Loucy (cell line): ENCODE measurements at regions not wholly inside any gene's neighbourhood (a gene's known extent, or its start where the extent isn't known, plus 50 kb on each side); places are given as distances from the start of the nearest gene placed in this dataset.

ENCODE experiments used
- H2AFZ ChIP-seq: fragments of 200-600 bp; sonication (generic); 2 replicates; pipeline ENCODE4 v1.6.0; 2016; ENCODE audit warnings: antibody characterized with exemption, mild to moderate bottlenecking, low read length, moderate library complexity
- H3F3A ChIP-seq: fragments of 200-600 bp; 2 replicates; pipeline ENCODE4 v1.6.0; 2016; ENCODE audit warnings: antibody characterized with exemption, low read depth, mild to moderate bottlenecking
- H3K27me3 ChIP-seq: fragments of 200-600 bp; sonication (generic); 2 replicates; pipeline ENCODE4 v1.6.1; 2014; ENCODE audit warnings: low read length, mild to moderate bottlenecking; ENCODE audit not compliant: insufficient read depth, poor library complexity, severe bottlenecking
- H3K36me3 ChIP-seq: fragments of 200-600 bp; sonication (generic); 2 replicates; pipeline ENCODE4 v1.6.1; 2016; ENCODE audit warnings: low read length; ENCODE audit not compliant: insufficient read depth
- H3K4me1 ChIP-seq: fragments of 200-600 bp; sonication (generic); 2 replicates; pipeline ENCODE4 v1.5.1; 2014; ENCODE audit warnings: low read length, mild to moderate bottlenecking; ENCODE audit not compliant: insufficient read depth, poor library complexity, severe bottlenecking
- H3K4me2 ChIP-seq: fragments of 200-600 bp; sonication (generic); 2 replicates; pipeline ENCODE4 v1.6.0; 2014; ENCODE audit warnings: antibody characterized with exemption, low read length, low read depth, mild to moderate bottlenecking; ENCODE audit not compliant: poor library complexity, severe bottlenecking
- H3K4me3 ChIP-seq: fragments of 200-600 bp; sonication (generic); 2 replicates; pipeline ENCODE4 v1.5.1; 2014; ENCODE audit warnings: low read length, mild to moderate bottlenecking, mixed read lengths; ENCODE audit not compliant: poor library complexity, severe bottlenecking
- H3K79me2 ChIP-seq: fragments of 200-600 bp; sonication (generic); 2 replicates; pipeline ENCODE4 v1.6.1; 2014; ENCODE audit warnings: low read length; ENCODE audit not compliant: insufficient read depth
- H3K9ac ChIP-seq: fragments of 200-600 bp; sonication (generic); 2 replicates; pipeline ENCODE4 v1.6.0; 2014; ENCODE audit warnings: mild to moderate bottlenecking, low read depth, low read length, moderate library complexity; ENCODE audit not compliant: poor library complexity, severe bottlenecking
- H3K9me2 ChIP-seq: fragments of 200-600 bp; sonication (generic); replicated peaks from 2 replicates; pipeline ENCODE4 v1.6.1; 2016; ENCODE audit warnings: low read depth, low read length, mixed read lengths
- H3K9me3 ChIP-seq: fragments of 200-600 bp; sonication (generic); 2 replicates; pipeline ENCODE4 v1.6.1; 2014; ENCODE audit warnings: mild to moderate bottlenecking, antibody characterized with exemption, low read length, low read depth; ENCODE audit not compliant: insufficient read depth
- H4K20me1 ChIP-seq: fragments of 200-600 bp; sonication (generic); 2 replicates; pipeline ENCODE4 v1.6.0; 2014; ENCODE audit warnings: antibody characterized with exemption, low read length, mild to moderate bottlenecking; ENCODE audit not compliant: insufficient read depth, poor library complexity, severe bottlenecking
- EZH2phosphoT487 ChIP-seq: fragments of 200-600 bp; IDR thresholded peaks from 2 replicates; pipeline ENCODE4 v1.6.1; 2018; ENCODE audit warnings: antibody characterized with exemption, mild to moderate bottlenecking, moderate library complexity, borderline replicate concordance
- TF ChIP-seq, protein P1 (sequence below): fragments of 200-600 bp; sonication (generic); conservative IDR thresholded peaks from 2 replicates; pipeline ENCODE4 v1.5.1; 2014; ENCODE audit warnings: mild to moderate bottlenecking, antibody characterized with exemption, low read length

DNA sequence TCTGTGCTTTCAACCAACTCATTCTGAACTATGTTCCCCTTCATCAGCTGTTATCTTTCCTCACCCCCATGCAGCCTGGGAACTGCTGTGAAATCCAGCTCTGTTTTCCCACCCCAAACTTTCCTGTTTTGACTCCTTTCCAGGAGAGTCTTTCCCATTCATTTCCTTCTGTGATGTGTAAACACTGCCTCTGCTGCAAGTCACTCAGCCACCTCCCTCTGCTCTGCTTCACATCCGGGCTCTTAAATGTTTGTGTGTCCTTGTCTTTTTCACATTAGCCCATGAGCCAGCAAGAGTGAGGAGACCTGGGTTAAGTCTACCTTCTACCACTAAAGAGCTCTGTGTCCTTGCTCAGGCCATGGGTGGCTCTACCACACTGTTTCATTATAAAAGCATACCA, 137.5 kb downstream of the ICE1 start:
- H3K4me3 ChIP-seq: no peak overlapping the region
- H3K79me2 ChIP-seq: no peaks in the 10 kb centered on the region
- H3K9me3 ChIP-seq: peaks cover 4% of the 10 kb centered on the region; the same call in 1 of the 2 replicates
- H3K9ac ChIP-seq: no peak overlapping the region
- H4K20me1 ChIP-seq: no peaks in the 10 kb centered on the region
- H3K4me2 ChIP-seq: no peak overlapping the region
- no peaks in the 10 kb centered on the region for H3F3A ChIP-seq
- no peaks in the 10 kb centered on the region for H3K4me1 ChIP-seq
- H3K27me3 ChIP-seq: no peaks in the 10 kb centered on the region
- H3K9me2 ChIP-seq: no peaks in the 10 kb centered on the region
- H3K36me3 ChIP-seq: no peaks in the 10 kb centered on the region
- TF ChIP-seq, protein P1, sequence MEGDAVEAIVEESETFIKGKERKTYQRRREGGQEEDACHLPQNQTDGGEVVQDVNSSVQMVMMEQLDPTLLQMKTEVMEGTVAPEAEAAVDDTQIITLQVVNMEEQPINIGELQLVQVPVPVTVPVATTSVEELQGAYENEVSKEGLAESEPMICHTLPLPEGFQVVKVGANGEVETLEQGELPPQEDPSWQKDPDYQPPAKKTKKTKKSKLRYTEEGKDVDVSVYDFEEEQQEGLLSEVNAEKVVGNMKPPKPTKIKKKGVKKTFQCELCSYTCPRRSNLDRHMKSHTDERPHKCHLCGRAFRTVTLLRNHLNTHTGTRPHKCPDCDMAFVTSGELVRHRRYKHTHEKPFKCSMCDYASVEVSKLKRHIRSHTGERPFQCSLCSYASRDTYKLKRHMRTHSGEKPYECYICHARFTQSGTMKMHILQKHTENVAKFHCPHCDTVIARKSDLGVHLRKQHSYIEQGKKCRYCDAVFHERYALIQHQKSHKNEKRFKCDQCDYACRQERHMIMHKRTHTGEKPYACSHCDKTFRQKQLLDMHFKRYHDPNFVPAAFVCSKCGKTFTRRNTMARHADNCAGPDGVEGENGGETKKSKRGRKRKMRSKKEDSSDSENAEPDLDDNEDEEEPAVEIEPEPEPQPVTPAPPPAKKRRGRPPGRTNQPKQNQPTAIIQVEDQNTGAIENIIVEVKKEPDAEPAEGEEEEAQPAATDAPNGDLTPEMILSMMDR: no peak
- no peak for TF ChIP-seq EZH2phosphoT487
- no peak overlapping the region for H2AFZ ChIP-seq

GRCh38 chr5:5558638-5559527, 136.4 kb downstream of the ICE1 start:
- no peaks in the 10 kb centered on the region for H3K79me2 ChIP-seq
- H3K9me3 ChIP-seq: peaks cover 4% of the 10 kb centered on the region; the same call in 1 of the 2 replicates
- H3K4me1 ChIP-seq: no peaks in the 10 kb centered on the region
- H3K9me2 ChIP-seq: no peaks in the 10 kb centered on the region
- H3K36me3 ChIP-seq: no peaks in the 10 kb centered on the region
- H3K4me2 ChIP-seq: no peak overlapping the region
- H3K27me3 ChIP-seq: no peaks in the 10 kb centered on the region
- no peak overlapping the region for H2AFZ ChIP-seq
- no peaks in the 10 kb centered on the region for H3F3A ChIP-seq
- TF ChIP-seq, protein P1: no peak
- TF ChIP-seq EZH2phosphoT487: no peak
- no peak overlapping the region for H3K9ac ChIP-seq
- no peak overlapping the region for H3K4me3 ChIP-seq
- no peaks in the 10 kb centered on the region for H4K20me1 ChIP-seq

DNA sequence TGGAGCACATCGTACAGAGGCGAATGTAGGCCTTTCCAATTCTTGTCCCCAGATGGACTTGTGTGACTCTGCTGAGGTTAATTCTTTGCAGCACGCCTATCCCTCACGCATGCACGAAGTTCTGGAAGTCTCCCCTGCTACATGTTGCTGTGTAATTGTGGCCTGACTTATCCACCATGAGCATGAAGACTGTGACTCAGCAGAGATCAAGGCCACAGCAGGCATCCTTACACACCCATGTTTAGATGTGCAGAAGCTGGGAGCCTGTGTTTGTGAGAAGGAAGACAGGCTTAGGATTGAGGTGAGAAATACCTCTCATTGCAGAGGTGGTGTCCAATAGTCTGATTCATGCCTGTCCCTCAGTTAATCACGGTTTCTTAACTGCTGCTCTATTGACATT, 135.6 kb downstream of the ICE1 start:
- Histone ChIP-seq H3K36me3 (no peaks in the 10 kb centered on the region), H3F3A (no peaks in the 10 kb centered on the region), H3K4me1 (no peaks in the 10 kb centered on the region), H2AFZ (no peak overlapping the region), H3K9me3 (peaks cover 4% of the 10 kb centered on the region; the same call in 1 of the 2 replicates), H4K20me1 (no peaks in the 10 kb centered on the region), H3K79me2 (no peaks in the 10 kb centered on the region), H3K4me2 (no peak overlapping the region), H3K9me2 (no peaks in the 10 kb centered on the region), H3K9ac (no peak overlapping the region), H3K4me3 (no peak overlapping the region), H3K27me3 (no peaks in the 10 kb centered on the region)
- TF ChIP-seq EZH2phosphoT487: no peak
- TF ChIP-seq, protein P1: no peak
